DMS153 treated with DMSO at 0.1 percent for 48 hours (cell line): ENCODE measurements at regions not wholly inside any gene's neighbourhood (a gene's known extent, or its start where the extent isn't known, plus 50 kb on each side); places are given as distances from the start of the nearest gene placed in this dataset.

ENCODE experiments used
- DNase-seq: peaks from one replicate; lab custom pipeline; 2025; ENCODE audit not compliant: unreplicated experiment; lab: John Stamatoyannopoulos, UW

- DNase-seq = no peak
These were observed 90.0 kb downstream of the FAM174B start for GRCh38 chr15:92565351-92566125.

GRCh38 chr15:92561754-92562153, 93.8 kb downstream of the FAM174B start:
- no peak for DNase-seq

GRCh38 chr15:92553317-92553716, 102.3 kb downstream of the FAM174B start:
- no peak for DNase-seq

- DNase-seq = no peak
These were observed 109.6 kb downstream of the FAM174B start for GRCh38 chr15:92545996-92546395.

- no peak for DNase-seq
These were observed 114.0 kb downstream of the FAM174B start for GRCh38 chr15:92541291-92542200.

GRCh38 chr15:92538115-92538514, 117.5 kb downstream of the FAM174B start:
- no peak for DNase-seq

GRCh38 chr15:92533298-92533697, 122.3 kb downstream of the FAM174B start:
- no peak for DNase-seq

- no peak for DNase-seq
These were observed 124.2 kb downstream of the FAM174B start for GRCh38 chr15:92531406-92531805.

GRCh38 chr15:92528736-92529135, 126.8 kb downstream of the FAM174B start:
- no peak for DNase-seq

GRCh38 chr15:92527197-92527596, 128.4 kb downstream of the FAM174B start:
- DNase-seq = no peak

- no peak for DNase-seq
These were observed 129.8 kb downstream of the FAM174B start for GRCh38 chr15:92525758-92526245.

GRCh38 chr15:92524874-92525565, 130.6 kb downstream of the FAM174B start:
- DNase-seq = no peak

- DNase-seq = no peak
These were observed 130.5 kb downstream of the ST8SIA2 start for GRCh38 chr15:92524161-92524560.

- no peak for DNase-seq
These were observed 129.5 kb downstream of the ST8SIA2 start for GRCh38 chr15:92523176-92523575.

GRCh38 chr15:92521624-92522008, 127.9 kb downstream of the ST8SIA2 start:
- DNase-seq = peak; percentile 37

- no peak for DNase-seq
These were observed 127.4 kb downstream of the ST8SIA2 start for GRCh38 chr15:92520914-92521623.

GRCh38 chr15:92519709-92520108, 126.0 kb downstream of the ST8SIA2 start:
- DNase-seq = no peak
